ENCODE measurements at regions not wholly inside any gene's neighbourhood (a gene's known extent, or its start where the extent isn't known, plus 50 kb on each side); places are given as distances from the start of the nearest gene placed in this dataset.

DNA sequence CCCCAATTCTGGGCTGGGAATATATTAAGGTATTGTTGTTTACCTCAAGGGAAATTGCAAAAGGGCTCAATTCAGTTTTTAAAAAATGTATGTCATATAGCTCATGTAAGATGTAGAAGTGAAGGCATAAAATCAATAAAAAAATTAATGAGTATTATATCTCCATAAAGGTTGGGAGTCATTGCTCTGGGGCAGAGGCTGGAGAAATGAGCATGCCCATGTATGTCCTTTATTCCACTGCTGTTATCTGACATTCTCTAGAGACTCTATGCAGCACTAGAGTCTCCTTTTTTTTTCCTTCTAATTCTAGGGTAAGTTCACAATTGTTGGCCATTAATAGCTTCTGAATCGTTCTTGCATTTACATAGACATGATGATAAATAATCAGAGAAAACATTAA lies 394.8 kb downstream of the KLF12 start:
- no peaks in the 10 kb centered on the region for H3K27me3 ChIP-seq (ENCODE audit: insufficient read depth, low read depth, low read length)
- H3K27ac ChIP-seq (ENCODE audit: low read length) = no peak overlapping the region
- H3K9ac ChIP-seq (ENCODE audit: low read length) = no peak overlapping the region
- no peaks in the 10 kb centered on the region for H4K20me1 ChIP-seq (ENCODE audit: insufficient read depth)
- no peak overlapping the region for H2AFZ ChIP-seq (ENCODE audit: low read depth, low read length)
- no peaks in the 10 kb centered on the region for H3K79me2 ChIP-seq (replicated peaks; ENCODE audit: insufficient read depth, low read length)
- no peaks in the 10 kb centered on the region for H3K9me2 ChIP-seq (ENCODE audit: insufficient read depth, low read length)
- H3K4me2 ChIP-seq (ENCODE audit: low read length) = no peak overlapping the region
- no peak overlapping the region for H3K4me3 ChIP-seq (ENCODE audit: low read length)
- TF ChIP-seq RAD21 (conservative IDR thresholded peaks at IDR 0.05) (no peak), EP300 (conservative IDR thresholded peaks at IDR 0.05; ENCODE audit: poor library complexity, severe bottlenecking) (no peak), POLR2AphosphoS5 (IDR thresholded peaks at IDR 0.05) (no peak), TAF1 (IDR thresholded peaks at IDR 0.05; ENCODE audit: low read depth) (no peak), EZH2 (IDR thresholded peaks at IDR 0.05; ENCODE audit: borderline replicate concordance, insufficient read depth, low read length, poor library complexity, severe bottlenecking) (no peak), MXI1 (conservative IDR thresholded peaks at IDR 0.05; ENCODE audit: poor library complexity, severe bottlenecking) (no peak), SMC3 (conservative IDR thresholded peaks at IDR 0.05; ENCODE audit: poor library complexity) (no peak)
- TF ChIP-seq, protein P1, sequence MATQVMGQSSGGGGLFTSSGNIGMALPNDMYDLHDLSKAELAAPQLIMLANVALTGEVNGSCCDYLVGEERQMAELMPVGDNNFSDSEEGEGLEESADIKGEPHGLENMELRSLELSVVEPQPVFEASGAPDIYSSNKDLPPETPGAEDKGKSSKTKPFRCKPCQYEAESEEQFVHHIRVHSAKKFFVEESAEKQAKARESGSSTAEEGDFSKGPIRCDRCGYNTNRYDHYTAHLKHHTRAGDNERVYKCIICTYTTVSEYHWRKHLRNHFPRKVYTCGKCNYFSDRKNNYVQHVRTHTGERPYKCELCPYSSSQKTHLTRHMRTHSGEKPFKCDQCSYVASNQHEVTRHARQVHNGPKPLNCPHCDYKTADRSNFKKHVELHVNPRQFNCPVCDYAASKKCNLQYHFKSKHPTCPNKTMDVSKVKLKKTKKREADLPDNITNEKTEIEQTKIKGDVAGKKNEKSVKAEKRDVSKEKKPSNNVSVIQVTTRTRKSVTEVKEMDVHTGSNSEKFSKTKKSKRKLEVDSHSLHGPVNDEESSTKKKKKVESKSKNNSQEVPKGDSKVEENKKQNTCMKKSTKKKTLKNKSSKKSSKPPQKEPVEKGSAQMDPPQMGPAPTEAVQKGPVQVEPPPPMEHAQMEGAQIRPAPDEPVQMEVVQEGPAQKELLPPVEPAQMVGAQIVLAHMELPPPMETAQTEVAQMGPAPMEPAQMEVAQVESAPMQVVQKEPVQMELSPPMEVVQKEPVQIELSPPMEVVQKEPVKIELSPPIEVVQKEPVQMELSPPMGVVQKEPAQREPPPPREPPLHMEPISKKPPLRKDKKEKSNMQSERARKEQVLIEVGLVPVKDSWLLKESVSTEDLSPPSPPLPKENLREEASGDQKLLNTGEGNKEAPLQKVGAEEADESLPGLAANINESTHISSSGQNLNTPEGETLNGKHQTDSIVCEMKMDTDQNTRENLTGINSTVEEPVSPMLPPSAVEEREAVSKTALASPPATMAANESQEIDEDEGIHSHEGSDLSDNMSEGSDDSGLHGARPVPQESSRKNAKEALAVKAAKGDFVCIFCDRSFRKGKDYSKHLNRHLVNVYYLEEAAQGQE (IDR thresholded peaks at IDR 0.05; ENCODE audit: borderline replicate concordance) = no peak
- TF ChIP-seq, protein P2, sequence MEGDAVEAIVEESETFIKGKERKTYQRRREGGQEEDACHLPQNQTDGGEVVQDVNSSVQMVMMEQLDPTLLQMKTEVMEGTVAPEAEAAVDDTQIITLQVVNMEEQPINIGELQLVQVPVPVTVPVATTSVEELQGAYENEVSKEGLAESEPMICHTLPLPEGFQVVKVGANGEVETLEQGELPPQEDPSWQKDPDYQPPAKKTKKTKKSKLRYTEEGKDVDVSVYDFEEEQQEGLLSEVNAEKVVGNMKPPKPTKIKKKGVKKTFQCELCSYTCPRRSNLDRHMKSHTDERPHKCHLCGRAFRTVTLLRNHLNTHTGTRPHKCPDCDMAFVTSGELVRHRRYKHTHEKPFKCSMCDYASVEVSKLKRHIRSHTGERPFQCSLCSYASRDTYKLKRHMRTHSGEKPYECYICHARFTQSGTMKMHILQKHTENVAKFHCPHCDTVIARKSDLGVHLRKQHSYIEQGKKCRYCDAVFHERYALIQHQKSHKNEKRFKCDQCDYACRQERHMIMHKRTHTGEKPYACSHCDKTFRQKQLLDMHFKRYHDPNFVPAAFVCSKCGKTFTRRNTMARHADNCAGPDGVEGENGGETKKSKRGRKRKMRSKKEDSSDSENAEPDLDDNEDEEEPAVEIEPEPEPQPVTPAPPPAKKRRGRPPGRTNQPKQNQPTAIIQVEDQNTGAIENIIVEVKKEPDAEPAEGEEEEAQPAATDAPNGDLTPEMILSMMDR (IDR thresholded peaks at IDR 0.05; ENCODE audit: poor library complexity, severe bottlenecking) = no peak
- H3K36me3 ChIP-seq (ENCODE audit: insufficient read depth, low read length) = no peaks in the 10 kb centered on the region
- H3K9me3 ChIP-seq (ENCODE audit: low read length) = no peaks in the 10 kb centered on the region
- no peaks in the 10 kb centered on the region for H3F3A ChIP-seq (ENCODE audit: insufficient read depth, low read length, poor library complexity, severe bottlenecking)

DNA sequence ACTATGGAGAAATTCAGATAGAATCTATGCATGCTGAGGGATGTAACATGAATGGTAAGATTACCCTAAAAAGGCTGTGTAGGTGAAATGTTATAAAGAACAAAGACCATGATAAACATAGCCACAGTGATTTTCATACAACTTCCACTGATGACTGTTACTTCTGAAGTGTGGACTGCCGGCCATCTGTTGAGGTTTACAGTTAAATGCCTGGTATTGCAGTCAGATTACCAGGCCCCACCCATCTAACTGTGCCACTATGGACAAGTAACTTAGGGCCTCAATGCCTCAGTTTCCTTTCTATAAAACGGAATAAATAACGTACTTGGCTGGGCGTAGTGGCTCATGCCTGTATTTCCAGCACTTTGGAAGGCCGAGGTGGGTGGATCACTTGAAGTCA lies 395.6 kb downstream of the KLF12 start:
- Histone ChIP-seq H3K27ac (ENCODE audit: low read length) (no peak overlapping the region), H2AFZ (ENCODE audit: low read depth, low read length) (no peak overlapping the region), H3K9ac (ENCODE audit: low read length) (no peak overlapping the region), H3K36me3 (ENCODE audit: insufficient read depth, low read length) (no peaks in the 10 kb centered on the region), H3K27me3 (ENCODE audit: insufficient read depth, low read depth, low read length) (no peaks in the 10 kb centered on the region), H3K9me3 (ENCODE audit: low read length) (no peaks in the 10 kb centered on the region), H3F3A (ENCODE audit: insufficient read depth, low read length, poor library complexity, severe bottlenecking) (no peaks in the 10 kb centered on the region), H3K4me3 (ENCODE audit: low read length) (no peak overlapping the region), H4K20me1 (ENCODE audit: insufficient read depth) (no peaks in the 10 kb centered on the region), H3K9me2 (ENCODE audit: insufficient read depth, low read length) (no peaks in the 10 kb centered on the region), H3K79me2 (replicated peaks; ENCODE audit: insufficient read depth, low read length) (no peaks in the 10 kb centered on the region), H3K4me2 (ENCODE audit: low read length) (no peak overlapping the region)
- TF ChIP-seq, protein P2 (IDR thresholded peaks at IDR 0.05; ENCODE audit: poor library complexity, severe bottlenecking) = no peak
- TF ChIP-seq EP300 (conservative IDR thresholded peaks at IDR 0.05; ENCODE audit: poor library complexity, severe bottlenecking) = no peak
- TF ChIP-seq, protein P1 (IDR thresholded peaks at IDR 0.05; ENCODE audit: borderline replicate concordance) = no peak
- no peak for TF ChIP-seq MXI1 (conservative IDR thresholded peaks at IDR 0.05; ENCODE audit: poor library complexity, severe bottlenecking)
- no peak for TF ChIP-seq SMC3 (conservative IDR thresholded peaks at IDR 0.05; ENCODE audit: poor library complexity)
- TF ChIP-seq TAF1 (IDR thresholded peaks at IDR 0.05; ENCODE audit: low read depth) = no peak
- TF ChIP-seq EZH2 (IDR thresholded peaks at IDR 0.05; ENCODE audit: borderline replicate concordance, insufficient read depth, low read length, poor library complexity, severe bottlenecking) = no peak
- no peak for TF ChIP-seq RAD21 (conservative IDR thresholded peaks at IDR 0.05)

Data from neural cell (in vitro differentiated cells).